GM12878 (cell line): ENCODE measurements at regions not wholly inside any gene's neighbourhood (a gene's known extent, or its start where the extent isn't known, plus 50 kb on each side); places are given as distances from the start of the nearest gene placed in this dataset.

Experiments used
- ATAC-seq: fragments of 200-7000 bp; cut with Tn5 transposase; 3 replicates; pipeline ENCODE4 v1.9.1; 2020; ENCODE audit warnings: mild to moderate bottlenecking, moderate library complexity
- BruUV-seq: library from RNA; stranded (reverse); fragments of 400-500 nt; replicated peaks from 2 replicates; lab custom pipeline; 2021; lab: Mats Ljungman, UMichigan
- CTCF ChIA-PET: fragments of 300-600 bp; sonication (Branson Sonifier 250); formaldehyde crosslinking; extraction: SDS; loops from one replicate; lab custom pipeline; 2021; ENCODE audit warnings: inconsistent platforms; lab: Yijun Ruan, JAX
- POLR2A ChIA-PET: fragments of 350-600 bp; formaldehyde crosslinking; extraction: SDS; loops from one replicate; lab custom pipeline; 2021; ENCODE audit warnings: inconsistent platforms; lab: Charles Lee
- RAD21 ChIA-PET: fragments of 300-600 bp; sonication (Branson Sonifier 250); formaldehyde crosslinking; loops from one replicate; lab custom pipeline; 2023; ENCODE audit warnings: antibody characterized with exemption; ENCODE audit not compliant: unreplicated experiment; lab: Charles Lee
- SMC1A ChIA-PET: fragments of 300-600 bp; sonication (Branson Sonifier 250); formaldehyde crosslinking; loops from one replicate; lab custom pipeline; 2023; ENCODE audit not compliant: unreplicated experiment, uncharacterized antibody; lab: Charles Lee
- DNase-seq: peaks from one replicate; pipeline ENCODE4 v3.0.0-alpha.2; 2011; ENCODE audit warnings: low read depth, low spot score
- FAIRE-seq: peaks from 3 replicates; lab custom pipeline; 2011; peaks lifted over from hg19 to GRCh38; lab: Jason Lieb, UNC
- H2AFZ ChIP-seq: 2 replicates; pipeline ENCODE4 v1.6.0; 2011; ENCODE audit warnings: low read depth, low read length, control low read depth; ENCODE audit not compliant: control insufficient read depth
- H3K27ac ChIP-seq: 2 replicates; pipeline ENCODE4 v1.5.1; 2011; ENCODE audit warnings: control low read depth; ENCODE audit not compliant: control insufficient read depth, insufficient read depth
- H3K27me3 ChIP-seq, 2 experiments: replicated peaks in 1 of 2; 2 replicates each; pipeline versions ENCODE4 v1.6.0 to v1.6.1; 2011; ENCODE audit warnings: low read length in 1 of 2; ENCODE audit not compliant: control insufficient read depth in 2 of 2, insufficient read depth in 2 of 2
- H3K36me3 ChIP-seq, 2 experiments: 2 replicates each; pipeline ENCODE4 v1.5.1; 2011; ENCODE audit warnings: low read length in 1 of 2; ENCODE audit not compliant: control insufficient read depth in 2 of 2, insufficient read depth in 2 of 2
- H3K4me1 ChIP-seq: 2 replicates; pipeline ENCODE4 v1.6.1; 2011; ENCODE audit warnings: mild to moderate bottlenecking, low read length, moderate library complexity, mixed read lengths; ENCODE audit not compliant: control insufficient read depth, insufficient read depth
- H3K4me2 ChIP-seq: 2 replicates; pipeline ENCODE4 v1.6.0; 2011; ENCODE audit warnings: control low read depth; ENCODE audit not compliant: control insufficient read depth, insufficient read depth
- H3K4me3 ChIP-seq: fragments of 200-600 bp; sonication (generic); 2 replicates; pipeline ENCODE4 v1.5.1; 2016
- H3K79me2 ChIP-seq: 2 replicates; pipeline ENCODE4 v1.6.0; 2011; ENCODE audit warnings: low read length; ENCODE audit not compliant: control insufficient read depth, insufficient read depth
- H3K9ac ChIP-seq: 2 replicates; pipeline ENCODE4 v1.8.0; 2011; ENCODE audit warnings: low read length, control low read depth, mixed read lengths; ENCODE audit not compliant: control insufficient read depth, insufficient read depth
- H3K9me3 ChIP-seq: replicated peaks from 3 replicates; pipeline ENCODE4 v1.5.1; 2011; ENCODE audit warnings: mild to moderate bottlenecking, low read length; ENCODE audit not compliant: control insufficient read depth, insufficient read depth
- H4K20me1 ChIP-seq: 2 replicates; pipeline ENCODE4 v1.6.0; 2011; ENCODE audit not compliant: control insufficient read depth, insufficient read depth
- CBFB ChIP-seq: IDR thresholded peaks from 2 replicates; pipeline ENCODE4 v1.6.1; 2016; ENCODE audit warnings: antibody characterized with exemption, low read depth
- CREM ChIP-seq: IDR thresholded peaks from 2 replicates; pipeline ENCODE4 v1.6.1; 2014; ENCODE audit warnings: antibody characterized with exemption, low read depth
- EZH2 ChIP-seq: IDR thresholded peaks from 2 replicates; pipeline ENCODE4 v1.6.1; 2012; ENCODE audit warnings: low read depth, mild to moderate bottlenecking, control low read depth, inconsistent platforms, low read length, borderline replicate concordance; ENCODE audit not compliant: control insufficient read depth
- HDAC6 ChIP-seq: fragments of 200-600 bp; sonication (generic); IDR thresholded peaks from one replicate; pipeline ENCODE4 v1.8.0; 2017; ENCODE audit warnings: antibody characterized with exemption; ENCODE audit not compliant: unreplicated experiment
- IKZF1 ChIP-seq: fragments of 450-650 bp; conservative IDR thresholded peaks from 2 replicates; pipeline ENCODE4 v1.6.1; 2017; ENCODE audit warnings: antibody characterized with exemption, mild to moderate bottlenecking
- IRF4 ChIP-seq: IDR thresholded peaks from 2 replicates; pipeline ENCODE4 v1.6.1; 2011; ENCODE audit warnings: low read depth, low read length
- JUND ChIP-seq: IDR thresholded peaks from 2 replicates; pipeline ENCODE4 v1.6.1; 2012; ENCODE audit warnings: low read depth, mild to moderate bottlenecking, low read length, improper control_type of control experiment, moderate library complexity
- LARP7 ChIP-seq: fragments of 450-650 bp; IDR thresholded peaks from 2 replicates; pipeline ENCODE4 v1.6.1; 2017; ENCODE audit warnings: mild to moderate bottlenecking
- MTA2 ChIP-seq: fragments of 450-650 bp; IDR thresholded peaks from 2 replicates; pipeline ENCODE4 v1.6.1; 2016; ENCODE audit warnings: low read depth, mild to moderate bottlenecking, moderate library complexity
- NFIC ChIP-seq: IDR thresholded peaks from 2 replicates; pipeline ENCODE4 v1.6.1; 2012; ENCODE audit warnings: low read depth, mild to moderate bottlenecking, inconsistent platforms, low read length, moderate library complexity
- NFYA ChIP-seq: IDR thresholded peaks from 2 replicates; pipeline ENCODE4 v1.6.1; 2011; ENCODE audit warnings: low read depth, mild to moderate bottlenecking, low read length, improper control_type of control experiment, borderline replicate concordance
- NRF1 ChIP-seq: conservative IDR thresholded peaks from 2 replicates; pipeline ENCODE4 v1.6.1; 2011; ENCODE audit warnings: mild to moderate bottlenecking, low read depth, low read length, improper control_type of control experiment
- PAX8 ChIP-seq: fragments of 450-650 bp; IDR thresholded peaks from 2 replicates; pipeline ENCODE4 v1.6.1; 2017; ENCODE audit warnings: mild to moderate bottlenecking, moderate library complexity
- PML ChIP-seq: IDR thresholded peaks from 2 replicates; pipeline ENCODE4 v1.6.1; 2012; ENCODE audit warnings: low read length, inconsistent platforms
- POLR2A ChIP-seq: IDR thresholded peaks from 2 replicates; pipeline ENCODE4 v1.6.1; 2011; ENCODE audit warnings: low read depth, mild to moderate bottlenecking, low read length
- RBBP5 ChIP-seq: fragments of 200-600 bp; sonication (generic); conservative IDR thresholded peaks from 2 replicates; pipeline ENCODE4 v1.6.1; 2016
- RCOR1 ChIP-seq: conservative IDR thresholded peaks from 2 replicates; pipeline ENCODE4 v1.6.1; 2012; ENCODE audit warnings: low read depth, low read length, improper control_type of control experiment
- SMARCA5 ChIP-seq: fragments of 450-650 bp; IDR thresholded peaks from 2 replicates; pipeline ENCODE4 v1.6.1; 2017; ENCODE audit warnings: mild to moderate bottlenecking
- SRF ChIP-seq, 2 experiments: IDR thresholded peaks; 2 replicates each; pipeline ENCODE4 v1.6.1; 2011; ENCODE audit warnings: low read depth in 2 of 2, low read length in 2 of 2, mild to moderate bottlenecking in 1 of 2, moderate library complexity in 1 of 2
- SUZ12 ChIP-seq: fragments of 200-600 bp; sonication (generic); IDR thresholded peaks from one replicate; pipeline ENCODE4 v1.6.1; 2018; ENCODE audit warnings: antibody characterized with exemption, mild to moderate bottlenecking; ENCODE audit not compliant: unreplicated experiment
- ZZZ3 ChIP-seq: IDR thresholded peaks from 2 replicates; pipeline ENCODE4 v1.6.1; 2011; ENCODE audit warnings: low read depth; ENCODE audit not compliant: control insufficient read depth, insufficient read length
- WGBS: methylation state at CpG from one replicate; pipeline ENCODE4 v1.1.6; 2016; ENCODE audit warnings: low lambda C conversion rate; ENCODE audit not compliant: insufficient replicate concordance, insufficient coverage; ENCODE audit errors: missing lambda C conversion rate; 5-methylcytosine and 5-hydroxymethylcytosine counted together
- in situ Hi-C: fragments of 300-500 bp; cut with MboI; formaldehyde crosslinking; loops from 9 replicates; pipeline ENCODE4 v1.14.3; 2018; ENCODE audit warnings: mixed read lengths
- intact Hi-C: fragments of 100-400 bp; cut with micrococcal nuclease; formaldehyde crosslinking; loops from one replicate; pipeline ENCODE4 v1.14.2; 2022; ENCODE audit not compliant: unreplicated experiment
- TF ChIP-seq, protein P1 (sequence below): IDR thresholded peaks from 2 replicates; pipeline ENCODE4 v1.6.1; 2011; ENCODE audit warnings: low read depth, mild to moderate bottlenecking, low read length, moderate library complexity, borderline replicate concordance; ENCODE audit errors: extremely low read depth
- TF ChIP-seq, protein P2 (sequence below): fragments of 450-650 bp; IDR thresholded peaks from 2 replicates; pipeline ENCODE4 v1.6.1; 2017; ENCODE audit warnings: mild to moderate bottlenecking, moderate library complexity

DNA sequence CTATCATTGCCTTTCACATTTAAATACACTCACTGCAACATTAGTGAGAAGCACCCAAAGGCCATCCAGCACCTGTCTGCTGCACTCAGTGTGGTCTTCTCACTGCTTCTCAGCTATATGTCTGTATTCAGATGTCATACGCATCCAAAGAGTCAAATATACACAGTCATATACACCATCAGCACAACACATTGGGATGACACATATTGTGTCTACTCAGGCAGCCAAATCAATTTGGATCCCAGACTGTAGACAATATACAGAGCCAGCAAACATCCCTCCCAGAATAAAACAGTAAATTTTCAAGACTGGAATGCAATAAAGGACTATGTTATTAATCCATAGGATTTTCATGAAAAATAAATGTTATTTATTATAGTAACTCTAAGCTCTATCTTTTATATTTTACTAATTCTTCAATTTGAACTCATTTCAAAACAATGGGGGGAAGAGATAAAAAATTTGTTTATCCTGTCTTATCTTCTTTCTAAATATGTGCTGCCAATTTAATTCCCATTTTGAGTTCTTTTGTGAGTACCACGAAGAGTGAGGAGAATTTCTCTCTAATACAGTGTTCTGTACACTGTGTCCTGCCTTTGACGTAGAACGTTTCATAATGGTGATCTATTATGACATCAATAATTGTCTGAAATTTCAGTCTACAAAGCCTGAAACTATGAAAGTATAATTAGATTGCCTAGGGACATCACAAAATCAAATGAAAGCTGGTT lies 602.2 kb upstream of the CXADR start (continued):
- TF ChIP-seq MTA2: no peak
- no peak for TF ChIP-seq JUND
- TF ChIP-seq IRF4: no peak
- no peak for TF ChIP-seq SRF (IDR thresholded peaks at IDR 0.05; ENCODE audit: low read depth in 2 of 2, low read length in 2 of 2)
- no peak for TF ChIP-seq CREM

DNA sequence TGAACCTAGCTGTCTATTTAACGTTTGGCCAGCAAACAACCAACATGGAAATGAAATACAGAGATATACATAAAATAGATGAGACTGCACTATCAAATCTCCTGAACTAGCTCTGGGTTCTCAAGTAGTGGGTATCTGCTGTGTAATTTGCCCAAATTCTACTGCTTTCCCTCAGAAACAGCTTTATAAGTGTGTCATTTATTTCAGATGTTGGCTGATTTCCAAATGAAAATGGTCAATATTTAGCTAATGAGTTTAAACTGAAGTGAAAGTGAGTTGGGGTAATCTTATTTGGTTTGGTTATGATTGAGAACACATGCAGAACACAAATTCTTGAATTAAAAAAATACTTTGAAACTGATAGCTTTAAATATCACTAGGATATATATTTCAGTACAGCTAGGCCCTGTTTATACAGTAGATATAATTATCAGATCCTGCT lies 601.7 kb upstream of the CXADR start:
- BruUV-seq: no TSS peak
- H2AFZ ChIP-seq: no peak overlapping the region
- H3K9ac ChIP-seq: no peak overlapping the region
- H4K20me1 ChIP-seq: no peaks in the 10 kb centered on the region
- ATAC-seq (no peak), DNase-seq (no peak), FAIRE-seq (no peak)
- 0% methylated on average over 1 of the region's 1 CpG for WGBS
- intact Hi-C loops (no loop called here), in situ Hi-C loops (no loop called here)
- ChIA-PET RAD21 (no interaction called here), POLR2A (no interaction called here), CTCF (no interaction called here), SMC1A (no interaction called here)
- H3K9me3 ChIP-seq: no peaks in the 10 kb centered on the region
- no peak overlapping the region for H3K4me3 ChIP-seq
- TF ChIP-seq LARP7 (no peak), NFYA (no peak), RCOR1 (no peak), NRF1 (no peak), ZZZ3 (no peak), EZH2 (no peak), SMARCA5 (no peak), IKZF1 (no peak), POLR2A (no peak), SUZ12 (no peak), CBFB (no peak), HDAC6 (no peak), PAX8 (no peak), NFIC (no peak), RBBP5 (no peak), PML (no peak)
- TF ChIP-seq, protein P1, sequence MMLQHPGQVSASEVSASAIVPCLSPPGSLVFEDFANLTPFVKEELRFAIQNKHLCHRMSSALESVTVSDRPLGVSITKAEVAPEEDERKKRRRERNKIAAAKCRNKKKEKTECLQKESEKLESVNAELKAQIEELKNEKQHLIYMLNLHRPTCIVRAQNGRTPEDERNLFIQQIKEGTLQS: no peak
- TF ChIP-seq, protein P2, sequence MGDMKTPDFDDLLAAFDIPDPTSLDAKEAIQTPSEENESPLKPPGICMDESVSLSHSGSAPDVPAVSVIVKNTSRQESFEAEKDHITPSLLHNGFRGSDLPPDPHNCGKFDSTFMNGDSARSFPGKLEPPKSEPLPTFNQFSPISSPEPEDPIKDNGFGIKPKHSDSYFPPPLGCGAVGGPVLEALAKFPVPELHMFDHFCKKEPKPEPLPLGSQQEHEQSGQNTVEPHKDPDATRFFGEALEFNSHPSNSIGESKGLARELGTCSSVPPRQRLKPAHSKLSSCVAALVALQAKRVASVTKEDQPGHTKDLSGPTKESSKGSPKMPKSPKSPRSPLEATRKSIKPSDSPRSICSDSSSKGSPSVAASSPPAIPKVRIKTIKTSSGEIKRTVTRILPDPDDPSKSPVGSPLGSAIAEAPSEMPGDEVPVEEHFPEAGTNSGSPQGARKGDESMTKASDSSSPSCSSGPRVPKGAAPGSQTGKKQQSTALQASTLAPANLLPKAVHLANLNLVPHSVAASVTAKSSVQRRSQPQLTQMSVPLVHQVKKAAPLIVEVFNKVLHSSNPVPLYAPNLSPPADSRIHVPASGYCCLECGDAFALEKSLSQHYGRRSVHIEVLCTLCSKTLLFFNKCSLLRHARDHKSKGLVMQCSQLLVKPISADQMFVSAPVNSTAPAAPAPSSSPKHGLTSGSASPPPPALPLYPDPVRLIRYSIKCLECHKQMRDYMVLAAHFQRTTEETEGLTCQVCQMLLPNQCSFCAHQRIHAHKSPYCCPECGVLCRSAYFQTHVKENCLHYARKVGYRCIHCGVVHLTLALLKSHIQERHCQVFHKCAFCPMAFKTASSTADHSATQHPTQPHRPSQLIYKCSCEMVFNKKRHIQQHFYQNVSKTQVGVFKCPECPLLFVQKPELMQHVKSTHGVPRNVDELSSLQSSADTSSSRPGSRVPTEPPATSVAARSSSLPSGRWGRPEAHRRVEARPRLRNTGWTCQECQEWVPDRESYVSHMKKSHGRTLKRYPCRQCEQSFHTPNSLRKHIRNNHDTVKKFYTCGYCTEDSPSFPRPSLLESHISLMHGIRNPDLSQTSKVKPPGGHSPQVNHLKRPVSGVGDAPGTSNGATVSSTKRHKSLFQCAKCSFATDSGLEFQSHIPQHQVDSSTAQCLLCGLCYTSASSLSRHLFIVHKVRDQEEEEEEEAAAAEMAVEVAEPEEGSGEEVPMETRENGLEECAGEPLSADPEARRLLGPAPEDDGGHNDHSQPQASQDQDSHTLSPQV: no peak
- no peak overlapping the region for H3K27ac ChIP-seq
- no peak overlapping the region for H3K4me2 ChIP-seq
- H3K36me3 ChIP-seq: no peaks in the 10 kb centered on the region
- H3K4me1 ChIP-seq: no peaks in the 10 kb centered on the region
- H3K79me2 ChIP-seq: no peaks in the 10 kb centered on the region
- H3K27me3 ChIP-seq: no peaks in the 10 kb centered on the region
